AG20443 (cell line): ENCODE measurements at regions not wholly inside any gene's neighbourhood (a gene's known extent, or its start where the extent isn't known, plus 50 kb on each side); places are given as distances from the start of the nearest gene placed in this dataset.

Experiments
- DNase-seq: peaks from one replicate; pipeline ENCODE4 v3.0.0; 2012; ENCODE audit warnings: low spot score, mixed read lengths

- DNase-seq, result no peak
These were observed 89.6 kb upstream of the HS3ST5 start for GRCh38 chr6:114432400-114432799.

DNA sequence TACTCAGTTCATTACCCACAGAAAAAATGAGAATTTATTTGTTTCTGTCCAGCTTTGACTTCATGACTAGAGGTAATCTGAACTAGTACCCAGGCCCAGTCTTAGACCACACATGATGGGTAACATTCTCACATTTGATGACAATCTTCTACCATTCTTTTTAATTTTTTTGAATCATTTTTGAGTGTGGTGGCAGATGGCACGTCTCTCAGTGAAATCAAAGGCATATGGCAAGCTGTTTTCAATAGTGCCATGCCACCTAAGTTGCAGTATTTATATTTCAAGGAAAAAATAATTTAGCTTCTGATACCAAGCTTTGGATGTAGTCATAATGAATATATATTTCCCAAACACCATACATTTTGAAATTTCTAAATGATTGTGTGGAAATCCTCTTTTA, 88.8 kb upstream of the HS3ST5 start:
- no peak for DNase-seq

DNA sequence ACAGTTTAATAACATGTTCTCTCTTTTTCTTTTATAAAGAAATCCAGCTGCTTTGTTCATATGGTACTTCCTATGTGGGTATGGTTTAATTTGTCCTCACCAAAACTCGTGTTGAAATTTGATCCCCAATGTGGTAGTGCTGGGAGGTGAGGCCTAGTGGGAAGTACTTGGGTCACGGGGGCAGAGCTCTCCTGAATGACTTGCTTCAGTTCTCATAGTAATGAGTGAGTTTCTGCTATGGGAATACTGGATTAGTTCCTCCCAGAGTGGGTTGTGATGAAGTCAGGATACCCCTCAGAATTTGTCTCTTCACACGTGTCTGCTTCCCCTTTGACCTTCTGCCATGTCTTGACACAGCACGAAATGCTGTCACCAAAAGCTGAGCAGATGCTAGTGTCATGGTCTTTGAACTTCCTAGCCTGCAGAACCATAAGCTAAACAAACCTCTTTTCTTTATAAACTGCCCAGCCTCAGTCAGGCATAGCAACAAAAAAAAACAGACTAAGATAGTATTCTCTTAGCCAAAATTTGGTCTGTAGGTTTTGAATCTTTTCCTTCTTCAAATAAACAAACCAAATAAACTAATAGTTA, 87.8 kb upstream of the HS3ST5 start:
- no peak for DNase-seq

DNA sequence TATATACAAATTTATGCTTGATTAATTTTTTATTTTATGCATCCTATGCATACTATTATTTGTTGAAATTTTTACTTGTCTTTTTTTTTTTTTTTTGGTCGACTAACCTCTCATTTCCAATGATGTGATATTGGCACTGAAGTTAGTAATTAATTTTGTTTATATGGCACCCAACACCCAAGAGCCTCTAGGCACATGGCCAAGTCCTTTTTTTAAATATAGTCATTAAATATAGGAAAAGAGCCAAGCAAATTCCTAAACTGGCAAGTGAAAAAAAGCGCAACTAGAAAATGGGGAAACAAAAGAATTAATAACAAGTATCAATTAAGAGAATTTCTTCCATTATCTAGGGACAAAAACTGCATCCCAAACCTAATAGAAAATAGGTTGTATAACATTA, 85.5 kb upstream of the HS3ST5 start:
- DNase-seq, result no peak

DNA sequence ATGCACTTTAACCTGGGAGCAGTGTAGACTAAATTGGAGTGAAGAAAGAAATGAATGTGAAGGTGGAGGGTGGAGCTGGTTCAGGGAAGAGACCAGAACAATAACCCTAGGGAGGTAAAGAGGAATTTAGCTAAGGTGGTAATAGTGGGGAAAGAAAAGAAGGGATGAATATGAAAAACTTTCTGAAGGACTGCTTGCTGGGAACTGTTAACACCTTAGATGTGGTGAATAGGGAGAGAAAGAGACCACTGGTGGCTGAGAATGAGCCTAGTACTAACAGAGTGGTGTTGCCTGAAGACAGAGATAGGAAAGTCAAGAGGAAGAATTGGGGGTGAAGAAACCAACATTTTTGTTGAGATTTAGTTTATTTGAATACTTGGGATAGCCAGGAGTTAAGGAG, 78.4 kb upstream of the HS3ST5 start:
- no peak for DNase-seq

DNA sequence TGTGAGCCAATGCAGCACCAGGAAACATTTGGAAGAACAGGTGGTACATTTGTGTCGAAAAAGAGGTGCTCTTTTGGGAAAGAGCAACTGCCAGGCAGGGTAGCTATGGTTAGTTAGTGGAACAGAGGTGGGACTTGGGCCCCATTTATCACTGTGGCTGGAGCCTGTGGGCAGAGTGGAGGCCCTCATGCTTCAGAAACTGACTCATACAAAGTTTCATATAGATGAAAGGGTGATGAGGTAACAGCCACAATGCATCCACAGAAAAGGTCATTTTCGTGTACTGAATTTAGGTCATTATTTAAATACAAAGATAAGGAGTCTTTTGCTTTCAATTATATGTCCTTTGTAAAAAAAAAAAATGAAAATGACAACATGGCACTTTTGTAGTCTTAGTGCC, 76.4 kb upstream of the HS3ST5 start:
- DNase-seq, result no peak

DNA sequence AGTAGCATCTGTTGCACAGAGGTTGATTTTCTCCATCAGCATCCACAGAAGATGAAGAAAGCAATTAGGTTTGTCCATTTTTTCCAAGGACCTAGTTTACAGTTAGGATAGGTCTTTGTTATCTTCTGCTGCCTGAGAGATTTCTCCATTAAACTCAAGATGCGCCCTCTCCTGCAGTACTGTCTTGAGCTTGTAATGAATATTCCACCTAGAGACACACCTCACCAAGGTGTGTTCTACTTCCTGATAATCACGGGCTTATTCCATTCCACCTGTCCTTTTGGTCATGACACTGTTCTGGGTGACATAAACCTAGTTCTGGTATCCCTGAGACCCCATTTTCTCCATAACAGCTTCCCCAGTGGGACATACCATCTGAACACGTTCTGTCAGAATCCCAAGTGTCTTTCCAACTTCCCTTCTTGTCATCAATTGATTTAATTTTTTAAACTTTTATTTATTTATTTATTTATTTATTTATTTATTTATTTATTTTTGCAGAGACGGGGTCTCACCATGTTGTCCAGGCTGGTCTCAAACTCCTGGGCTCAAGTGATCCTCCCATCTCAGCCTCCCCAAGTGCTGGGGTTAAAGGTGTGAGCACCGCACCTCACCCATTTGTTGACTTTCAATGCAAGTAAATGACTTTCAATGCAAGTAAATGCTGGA, 75.6 kb upstream of the HS3ST5 start:
- no peak for DNase-seq

- DNase-seq, result no peak
These were observed 64.7 kb upstream of the HS3ST5 start for GRCh38 chr6:114407426-114408035.

DNA sequence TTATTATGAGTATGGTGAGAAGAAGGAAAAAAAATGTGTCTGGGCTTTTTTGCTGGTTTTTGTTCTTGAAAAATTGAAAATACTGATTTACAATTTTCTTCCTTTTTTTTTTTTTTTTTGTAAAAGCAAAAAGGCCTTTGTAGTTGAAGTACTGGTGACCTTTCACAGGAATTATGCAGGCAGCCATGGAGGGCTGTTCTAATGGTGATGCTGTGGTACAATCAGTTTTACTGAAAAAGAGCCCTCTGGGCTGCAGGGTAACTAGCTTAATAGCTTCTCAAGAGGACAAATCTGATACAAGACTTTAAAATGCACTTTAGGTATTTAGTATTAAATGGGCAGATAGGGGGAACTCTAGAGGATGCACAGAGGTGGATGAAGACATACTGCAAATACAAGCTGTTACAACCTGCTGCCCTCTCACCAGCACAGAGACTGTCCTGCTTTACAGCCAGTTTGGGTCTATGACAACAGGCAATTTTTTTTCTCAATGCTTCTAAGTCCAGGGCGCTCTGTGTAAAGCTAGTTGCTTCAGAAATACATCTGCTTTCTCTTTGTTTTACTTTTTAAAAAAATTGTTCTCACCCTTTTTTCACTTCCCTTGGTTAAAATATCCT, 61.6 kb upstream of the HS3ST5 start:
- DNase-seq, result no peak

GRCh38 chr6:114403858-114404257, 61.0 kb upstream of the HS3ST5 start:
- DNase-seq, result no peak

DNA sequence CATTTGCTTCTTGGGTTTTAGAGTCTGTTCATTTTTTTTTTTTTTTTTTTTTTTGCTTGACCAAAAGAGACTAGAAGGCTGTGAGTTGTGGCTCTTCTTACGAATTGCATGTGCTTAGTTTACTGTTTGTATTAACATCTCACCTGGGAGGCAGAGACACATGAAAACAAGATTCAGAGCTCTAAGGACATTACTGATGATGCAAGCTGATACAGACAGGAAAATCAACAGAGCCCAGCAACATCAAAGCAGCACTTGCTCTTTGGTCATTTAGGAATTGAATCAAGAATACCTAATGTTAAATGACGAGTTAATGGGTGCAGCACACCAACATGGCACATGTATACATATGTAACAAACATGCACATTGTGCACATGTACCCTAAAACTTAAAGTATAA, 55.7 kb upstream of the HS3ST5 start:
- DNase-seq, result no peak
